AG09309 (cell line): ENCODE measurements at regions not wholly inside any gene's neighbourhood (a gene's known extent, or its start where the extent isn't known, plus 50 kb on each side); places are given as distances from the start of the nearest gene placed in this dataset.

Experiments
- DNase-seq: peaks from one replicate; pipeline ENCODE4 v3.0.0-alpha.2; 2010; ENCODE audit warnings: low read depth
- H3K4me3 ChIP-seq: 2 replicates; pipeline ENCODE4 v1.5.1; 2011; ENCODE audit warnings: mild to moderate bottlenecking, low read depth, low read length, moderate library complexity; ENCODE audit not compliant: control insufficient read depth
- CTCF ChIP-seq: IDR thresholded peaks from 2 replicates; pipeline ENCODE4 v1.5.1; 2011; ENCODE audit warnings: mild to moderate bottlenecking, low read depth, low read length, inconsistent platforms; ENCODE audit not compliant: insufficient read depth, control insufficient read depth; ENCODE audit errors: missing control alignments

GRCh38 chr11:8749202-8749601, 66.6 kb downstream of the RPL27A start:
- H3K4me3 ChIP-seq: no peak overlapping the region
- no peak for TF ChIP-seq CTCF
- no peak for DNase-seq

GRCh38 chr11:8754241-8754640, 71.6 kb downstream of the RPL27A start:
- DNase-seq: no peak
- TF ChIP-seq CTCF: peak; percentile 42
- H3K4me3 ChIP-seq: no peak overlapping the region

- no peak overlapping the region for H3K4me3 ChIP-seq
- no peak for DNase-seq
- TF ChIP-seq CTCF: no peak
Measured at GRCh38 chr11:8756201-8756600, 73.6 kb downstream of the RPL27A start.

- DNase-seq: no peak
- TF ChIP-seq CTCF: no peak
- no peak overlapping the region for H3K4me3 ChIP-seq
Measured at GRCh38 chr11:8757047-8757446, 74.5 kb downstream of the RPL27A start.

- no peak for TF ChIP-seq CTCF
- H3K4me3 ChIP-seq: no peak overlapping the region
- no peak for DNase-seq
Measured at GRCh38 chr11:8757533-8757932, 74.9 kb downstream of the RPL27A start.

GRCh38 chr11:8758619-8759169, 76.1 kb downstream of the RPL27A start:
- no peak overlapping the region for H3K4me3 ChIP-seq
- no peak for TF ChIP-seq CTCF
- no peak for DNase-seq

- TF ChIP-seq CTCF: no peak
- H3K4me3 ChIP-seq: no peak overlapping the region
- DNase-seq: no peak
Measured at GRCh38 chr11:8759634-8760033, 77.0 kb downstream of the RPL27A start.
